Right lung (tissue), 2 donors: ENCODE measurements at regions not wholly inside any gene's neighbourhood (a gene's known extent, or its start where the extent isn't known, plus 50 kb on each side); places are given as distances from the start of the nearest gene placed in this dataset.
"Not testable (repeated sequence)": the region's sequence is repeated elsewhere in the genome, so short reads cannot be mapped to it uniquely, and the experiment has no call there.

Experiments used
- DNase-seq, 2 donors: peaks; one replicate each; pipeline ENCODE4 v3.0.0-alpha.2; 2013

GRCh38 chr5:166058660-166059059, 2232.8 kb upstream of the WWC1 start:
- no peak for DNase-seq

- DNase-seq, result no peak
These were observed 2229.4 kb upstream of the WWC1 start for GRCh38 chr5:166062094-166062493.

- peak in 1 of 2 donors; percentile 9 for DNase-seq
These were observed 2228.7 kb upstream of the WWC1 start for GRCh38 chr5:166062719-166063118.

DNA sequence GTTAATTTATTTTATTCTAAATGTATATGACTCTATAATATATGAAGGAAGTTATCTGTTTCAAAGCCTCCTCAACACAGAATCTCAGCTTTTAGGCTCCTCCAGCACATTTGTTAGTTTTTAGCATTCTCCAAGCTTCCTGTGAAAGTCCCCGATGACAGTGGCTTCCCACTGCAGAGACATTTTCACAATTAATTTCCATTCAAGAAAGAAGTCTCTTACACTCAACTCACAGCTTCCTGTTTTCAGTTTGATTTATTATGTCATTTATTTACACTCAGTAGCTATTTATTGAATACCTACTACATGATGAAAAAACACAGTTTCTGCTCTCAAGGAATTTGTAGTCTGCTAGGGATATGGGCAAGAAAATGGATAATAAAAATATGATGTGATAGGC, 2228.2 kb upstream of the WWC1 start:
- no peak for DNase-seq

- no peak for DNase-seq
These were observed 2222.7 kb upstream of the WWC1 start for GRCh38 chr5:166068547-166069335.

DNA sequence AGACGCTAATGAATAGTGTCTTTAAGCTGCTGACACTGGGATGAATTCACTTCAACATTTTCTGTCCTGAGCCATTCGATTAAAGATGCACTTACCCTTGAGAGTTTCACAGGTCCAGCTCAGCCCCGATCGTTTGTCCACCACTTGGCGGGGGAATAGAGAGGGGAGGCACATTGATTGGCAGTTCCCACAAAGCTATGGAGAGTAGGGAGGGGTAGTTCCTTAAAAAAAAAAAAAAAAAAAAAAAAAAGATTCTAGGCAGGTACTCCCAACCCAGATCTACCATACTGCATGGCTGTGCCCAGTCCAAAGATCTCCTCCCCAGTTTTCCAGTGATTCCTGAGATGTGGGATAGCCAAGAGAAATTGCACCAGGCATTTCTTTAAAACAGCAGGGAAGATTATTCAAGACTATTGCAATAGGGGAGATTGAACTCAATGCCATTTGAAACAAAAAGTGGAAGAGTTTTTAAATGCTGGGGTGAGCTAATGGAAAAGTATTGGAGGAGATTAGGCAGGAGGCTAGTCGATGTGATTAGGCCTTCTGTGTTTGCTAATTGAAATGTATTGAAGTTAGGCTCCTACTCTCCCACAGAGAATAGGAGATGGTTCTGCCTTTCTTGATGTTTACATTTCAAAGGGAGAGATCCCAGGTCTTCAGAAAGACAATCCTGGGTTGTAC, 2217.4 kb upstream of the WWC1 start:
- no peak for DNase-seq

DNA sequence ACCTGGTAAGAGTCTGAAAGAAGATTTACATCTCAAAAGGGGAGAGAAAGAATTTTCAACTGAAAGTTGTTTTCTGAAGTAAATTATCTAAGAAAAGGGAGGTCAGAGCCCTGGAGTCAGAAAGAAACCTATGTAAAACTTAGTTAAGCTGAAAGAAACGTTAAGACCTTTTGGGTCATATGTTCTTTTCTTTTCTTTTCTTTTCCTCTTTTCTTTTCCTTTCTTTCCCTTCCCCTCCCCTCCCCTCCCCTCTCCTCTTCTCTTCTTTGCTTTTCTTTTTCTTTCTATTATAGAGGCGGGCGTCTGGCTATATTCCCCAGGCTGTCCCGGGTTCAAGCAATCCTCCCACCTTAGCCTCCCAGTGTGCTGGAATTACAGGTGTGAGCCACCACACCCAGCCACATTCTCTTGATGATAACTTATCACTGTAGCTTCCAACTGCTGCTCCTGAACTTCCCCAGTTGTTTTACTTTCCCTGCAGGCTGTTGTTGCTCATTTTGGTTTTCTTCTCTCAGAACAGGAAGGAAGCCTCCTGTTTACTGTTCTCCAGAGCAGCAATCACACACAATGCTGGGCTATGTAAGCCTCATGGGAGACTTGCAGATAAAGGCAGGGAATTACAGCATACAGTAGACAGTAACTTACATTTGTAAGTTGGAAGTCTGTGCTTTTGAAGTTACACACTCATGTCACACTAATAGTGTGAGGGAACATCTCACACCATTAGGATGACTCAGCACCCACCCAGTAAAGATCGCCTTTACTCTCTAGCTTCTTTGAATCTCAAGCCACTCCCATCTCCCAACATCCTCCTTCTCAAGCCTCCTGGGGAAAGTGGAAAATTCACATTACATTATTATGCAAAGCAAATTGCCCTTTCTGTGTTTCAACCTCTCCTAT, 2216.6 kb upstream of the WWC1 start:
- no peak for DNase-seq

GRCh38 chr5:166083183-166083959, 2208.1 kb upstream of the WWC1 start:
- DNase-seq, result no peak

- DNase-seq, result no peak
These were observed 2204.9 kb upstream of the WWC1 start for GRCh38 chr5:166086568-166086967.

DNA sequence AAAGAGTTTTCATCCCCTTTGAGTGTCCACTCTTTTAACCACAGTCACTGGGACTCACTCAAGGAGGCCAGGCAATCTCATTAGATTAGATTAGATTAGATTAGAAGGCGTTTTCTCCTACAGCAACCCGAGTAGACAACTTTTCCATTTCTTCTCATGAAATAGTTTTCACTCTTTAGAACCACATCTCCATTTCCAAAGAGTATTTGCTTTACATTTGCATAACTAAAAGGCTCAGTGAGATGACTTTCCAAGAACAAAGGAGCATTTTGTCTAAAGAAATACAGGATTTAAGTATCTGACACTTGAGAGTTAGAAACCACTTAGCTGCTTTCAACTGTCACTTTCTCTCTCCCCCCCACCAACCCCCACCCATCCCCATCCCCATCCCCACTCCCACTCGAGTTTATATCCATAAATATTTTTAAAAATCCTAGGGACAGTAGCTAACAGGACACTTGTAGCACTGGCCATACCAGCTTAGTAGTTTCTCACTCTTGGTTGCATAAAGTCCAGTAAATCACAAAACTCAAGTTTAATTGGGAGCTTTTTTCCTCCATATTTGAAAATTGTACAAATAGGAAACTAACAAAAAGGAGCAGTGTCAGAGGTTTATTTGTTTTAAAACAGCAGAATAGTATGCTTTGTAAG, 2202.9 kb upstream of the WWC1 start:
- DNase-seq, result no peak

GRCh38 chr5:166091931-166092330, 2199.5 kb upstream of the WWC1 start:
- no peak for DNase-seq

DNA sequence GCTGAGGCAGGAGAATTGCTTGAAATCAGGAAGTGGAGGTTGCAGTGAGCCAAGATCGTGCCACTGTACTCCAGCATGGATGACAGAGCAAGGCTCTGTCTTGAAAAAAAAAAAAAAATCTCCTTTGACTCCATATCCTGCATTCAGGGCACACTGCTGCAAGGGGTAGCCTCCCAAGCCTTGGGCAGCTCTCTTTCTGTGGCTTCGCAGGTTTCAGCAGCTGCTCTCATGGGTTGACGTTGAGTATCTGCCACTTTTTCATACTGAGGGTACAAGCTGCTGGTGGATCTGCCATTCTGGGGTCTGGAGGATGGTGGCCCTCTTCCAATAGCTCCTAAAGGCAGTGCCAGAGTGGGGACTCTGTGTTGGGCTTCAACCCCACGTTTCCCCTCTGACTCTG, 2198.1 kb upstream of the WWC1 start:
- no peak for DNase-seq

- no peak for DNase-seq
These were observed 2188.5 kb upstream of the WWC1 start for GRCh38 chr5:166102947-166103346.

DNA sequence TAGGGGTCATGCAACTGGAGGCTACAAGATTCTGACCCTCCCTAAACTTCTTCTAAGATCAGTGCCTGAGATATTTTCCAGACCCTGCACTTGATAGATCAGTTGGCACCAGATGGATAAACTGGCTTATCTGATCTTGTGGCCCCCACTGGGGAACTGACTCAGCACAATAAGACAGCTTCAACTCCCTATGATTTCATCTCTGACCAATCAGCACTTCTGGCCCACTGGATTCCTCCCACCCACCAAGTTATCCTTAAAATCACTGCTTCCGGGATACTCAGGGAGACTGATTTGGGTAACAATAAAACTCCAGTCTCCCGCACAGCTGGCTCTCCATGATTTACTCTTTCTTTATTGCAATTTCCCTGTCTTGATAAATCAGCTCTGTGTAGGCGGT, 2180.4 kb upstream of the WWC1 start:
- no peak for DNase-seq

DNA sequence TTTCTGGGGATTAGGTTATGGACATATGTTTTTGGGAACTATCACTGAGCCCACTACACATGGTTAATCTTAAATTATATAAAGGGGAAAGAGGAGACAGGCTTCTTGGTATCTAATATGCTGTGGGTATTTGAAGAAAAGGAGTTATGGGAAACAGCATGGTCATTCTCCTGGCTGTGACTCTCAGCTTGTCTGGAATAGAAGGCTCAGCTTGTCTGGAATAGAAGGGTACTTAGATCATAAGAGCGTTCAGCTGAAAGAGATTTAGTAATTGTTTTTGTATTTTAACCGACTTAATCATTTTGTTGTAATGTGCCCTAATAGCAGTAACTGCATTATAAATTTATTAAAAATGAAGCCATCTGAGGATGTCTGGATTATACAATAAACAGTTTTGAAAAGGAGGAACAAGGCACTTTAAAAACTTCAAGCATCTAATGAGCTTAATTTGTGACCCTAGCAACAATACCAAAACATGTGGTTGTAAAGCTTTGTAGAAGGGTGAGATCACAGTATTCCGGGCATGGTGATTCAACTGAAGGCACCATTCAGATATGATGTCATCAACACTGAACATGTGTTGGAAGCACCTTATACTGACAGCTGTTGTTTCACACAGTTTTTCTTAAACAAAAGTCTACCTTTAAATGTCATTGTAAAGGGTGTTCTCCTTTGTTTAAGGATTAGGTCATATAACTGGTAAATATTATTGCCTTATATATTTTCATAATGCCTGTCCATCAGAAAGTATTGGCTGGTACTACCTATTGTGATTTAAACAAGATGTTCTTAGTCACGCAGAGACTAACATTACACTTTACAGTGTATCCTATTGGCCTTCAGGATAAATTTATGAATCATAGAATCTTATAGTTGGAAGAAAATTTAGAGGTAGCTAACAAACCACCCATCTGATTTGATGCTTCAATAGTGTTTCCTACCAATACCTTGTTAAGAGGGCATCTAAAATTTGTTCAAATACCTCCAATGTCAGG, 2174.1 kb upstream of the WWC1 start:
- no peak for DNase-seq

- no peak for DNase-seq
These were observed 2171.9 kb upstream of the WWC1 start for GRCh38 chr5:166119506-166119905.

- no peak for DNase-seq
These were observed 2167.7 kb upstream of the WWC1 start for GRCh38 chr5:166123717-166124116.

DNA sequence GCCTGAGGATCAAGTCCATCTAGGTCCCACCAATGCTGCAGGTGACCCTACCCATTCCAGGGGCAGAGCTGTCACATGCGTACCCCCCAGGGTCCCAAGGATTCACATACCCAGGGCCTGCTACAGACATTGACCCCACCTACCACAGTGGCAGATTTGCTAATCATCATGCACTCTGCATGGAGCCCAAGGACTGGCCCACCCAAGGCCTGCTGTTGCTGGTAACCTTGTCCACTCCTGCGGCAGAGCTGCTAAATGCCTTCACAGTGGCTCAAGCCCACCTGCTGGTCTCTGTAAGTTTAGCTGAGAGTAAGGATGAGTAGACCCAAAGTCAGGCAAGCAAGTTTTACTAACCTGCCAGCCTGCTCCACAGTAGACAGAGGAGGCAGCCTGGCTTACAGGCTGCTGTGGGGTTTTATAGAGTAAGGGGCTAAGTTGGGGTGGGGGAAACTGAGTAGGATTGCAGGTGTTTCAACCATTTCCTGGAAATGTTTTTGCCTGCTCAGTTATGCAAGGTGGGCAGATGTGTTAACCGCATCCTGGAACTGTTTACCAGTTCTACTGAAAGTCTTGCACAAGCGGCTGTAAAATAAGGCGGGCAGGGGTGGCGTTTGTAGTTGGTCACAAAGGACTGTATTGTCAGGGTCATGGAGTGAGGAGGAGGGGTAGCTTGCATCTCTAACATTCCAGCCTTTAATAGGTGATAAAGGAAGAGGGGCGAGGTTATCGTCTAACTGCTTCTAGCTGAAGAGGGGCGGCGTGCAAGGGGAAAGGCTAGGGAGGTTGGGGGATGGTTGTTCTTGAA, 2163.5 kb upstream of the WWC1 start:
- DNase-seq, result no peak

DNA sequence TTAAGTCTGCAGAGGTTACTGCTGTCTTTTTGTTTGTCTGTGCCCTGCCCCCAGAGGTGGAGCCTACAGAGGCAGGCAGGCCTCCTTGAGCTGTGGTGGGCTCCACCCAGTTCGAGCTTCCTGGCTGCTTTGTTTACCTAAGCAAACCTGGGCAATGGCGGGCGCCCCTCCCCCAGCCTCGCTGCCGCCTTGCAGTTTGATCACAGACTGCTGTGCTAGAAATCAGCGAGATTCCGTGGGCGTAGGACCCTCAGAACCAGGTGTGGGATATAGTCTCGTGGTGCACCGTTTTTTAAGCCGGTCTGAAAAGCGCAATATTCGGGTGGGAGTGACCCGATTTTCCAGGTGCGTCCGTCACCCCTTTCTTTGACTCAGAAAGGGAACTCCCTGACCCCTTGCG, 2146.3 kb upstream of the WWC1 start:
- DNase-seq, result not testable (repeated sequence)
